ENCODE measurements at regions not wholly inside any gene's neighbourhood (a gene's known extent, or its start where the extent isn't known, plus 50 kb on each side); places are given as distances from the start of the nearest gene placed in this dataset.

DNA sequence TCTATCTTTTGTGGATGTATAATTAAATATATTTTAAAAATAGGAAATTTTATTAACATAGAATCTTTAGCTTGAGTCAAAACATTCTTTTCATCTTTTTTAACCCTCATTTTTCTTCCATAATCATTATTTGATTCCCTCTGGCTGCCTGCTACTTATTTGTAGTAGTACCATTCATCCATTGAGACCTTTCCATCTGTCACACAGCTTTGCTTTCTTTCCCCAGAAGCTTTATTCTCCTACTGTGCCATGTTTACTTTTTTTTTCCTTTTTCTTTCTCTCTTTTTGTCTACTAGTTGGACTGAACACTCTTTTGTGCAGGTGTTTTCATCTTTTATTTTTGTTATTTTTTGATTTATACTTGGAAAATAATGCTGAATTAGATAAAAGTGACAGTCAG lies 522.6 kb upstream of the MMS22L start:
- TF ChIP-seq, protein P1, sequence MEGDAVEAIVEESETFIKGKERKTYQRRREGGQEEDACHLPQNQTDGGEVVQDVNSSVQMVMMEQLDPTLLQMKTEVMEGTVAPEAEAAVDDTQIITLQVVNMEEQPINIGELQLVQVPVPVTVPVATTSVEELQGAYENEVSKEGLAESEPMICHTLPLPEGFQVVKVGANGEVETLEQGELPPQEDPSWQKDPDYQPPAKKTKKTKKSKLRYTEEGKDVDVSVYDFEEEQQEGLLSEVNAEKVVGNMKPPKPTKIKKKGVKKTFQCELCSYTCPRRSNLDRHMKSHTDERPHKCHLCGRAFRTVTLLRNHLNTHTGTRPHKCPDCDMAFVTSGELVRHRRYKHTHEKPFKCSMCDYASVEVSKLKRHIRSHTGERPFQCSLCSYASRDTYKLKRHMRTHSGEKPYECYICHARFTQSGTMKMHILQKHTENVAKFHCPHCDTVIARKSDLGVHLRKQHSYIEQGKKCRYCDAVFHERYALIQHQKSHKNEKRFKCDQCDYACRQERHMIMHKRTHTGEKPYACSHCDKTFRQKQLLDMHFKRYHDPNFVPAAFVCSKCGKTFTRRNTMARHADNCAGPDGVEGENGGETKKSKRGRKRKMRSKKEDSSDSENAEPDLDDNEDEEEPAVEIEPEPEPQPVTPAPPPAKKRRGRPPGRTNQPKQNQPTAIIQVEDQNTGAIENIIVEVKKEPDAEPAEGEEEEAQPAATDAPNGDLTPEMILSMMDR (IDR thresholded peaks at IDR 0.05), result no peak
- no peak for TF ChIP-seq EZH2 (IDR thresholded peaks at IDR 0.05; ENCODE audit: borderline replicate concordance, insufficient read depth, low read depth, low read length, poor library complexity, severe bottlenecking)

Measured in B cell (primary cell).